ENCODE measurements at regions not wholly inside any gene's neighbourhood (a gene's known extent, or its start where the extent isn't known, plus 50 kb on each side); places are given as distances from the start of the nearest gene placed in this dataset.

DNA sequence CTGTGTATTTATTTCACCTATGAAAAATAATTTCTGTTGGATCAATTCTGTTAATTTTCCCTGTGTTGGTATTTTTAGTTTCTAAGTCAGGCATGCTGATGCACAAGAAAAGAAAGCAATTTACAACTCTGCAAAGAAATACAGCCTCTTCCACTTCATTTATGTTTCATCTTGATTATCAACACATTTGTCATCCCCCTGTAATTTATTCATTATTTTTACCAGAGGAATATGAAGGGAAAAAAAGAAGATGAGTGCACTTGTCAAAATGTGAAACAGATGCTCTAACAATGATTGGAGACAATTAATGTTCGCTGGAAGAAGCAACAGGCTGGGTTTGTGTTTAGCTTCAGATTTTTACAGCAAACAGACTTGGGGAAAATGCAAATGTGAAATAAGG is 958.5 kb upstream of the SEL1L start:
- H3K27ac Mint-ChIP-seq (ENCODE audit: low read depth, unreplicated experiment): no peak overlapping the region
- ChIA-PET CTCF (interaction anchor here (0.7 to 1.6 kb wide), 3 partner anchors 10 to 579 kb away, joined by 3 to 4 read pairs (median 3); no protein-coding TSS in a partner anchor), POLR2A (no interaction called here)
- H3K27me3 Mint-ChIP-seq (ENCODE audit: insufficient read depth, unreplicated experiment): no peaks in the 10 kb centered on the region
- TF ChIP-seq CTCF (IDR thresholded peaks at IDR 0.05; ENCODE audit: unreplicated experiment): no peak
- H3K4me1 Mint-ChIP-seq (ENCODE audit: insufficient read depth, unreplicated experiment): no peaks in the 10 kb centered on the region
- no peak for DNase-seq (ENCODE audit: unreplicated experiment)
- intact Hi-C loops (cut with micrococcal nuclease): no loop called here
- H3K36me3 Mint-ChIP-seq (ENCODE audit: insufficient read depth, unreplicated experiment): no peaks in the 10 kb centered on the region
- H3K4me3 Mint-ChIP-seq (ENCODE audit: unreplicated experiment): no peak overlapping the region
- peaks cover 9% of the 10 kb centered on the region for H3K9me3 Mint-ChIP-seq (ENCODE audit: unreplicated experiment)
- BruUV-seq (replicated peaks): no TSS peak

- BruUV-seq (replicated peaks): no TSS peak
- TF ChIP-seq CTCF (IDR thresholded peaks at IDR 0.05; ENCODE audit: unreplicated experiment): no peak
- Mint-ChIP-seq H3K4me1 (ENCODE audit: insufficient read depth, unreplicated experiment) (no peaks in the 10 kb centered on the region), H3K9me3 (ENCODE audit: unreplicated experiment) (no peaks in the 10 kb centered on the region), H3K36me3 (ENCODE audit: insufficient read depth, unreplicated experiment) (no peaks in the 10 kb centered on the region), H3K27me3 (ENCODE audit: insufficient read depth, unreplicated experiment) (no peaks in the 10 kb centered on the region), H3K4me3 (ENCODE audit: unreplicated experiment) (no peak overlapping the region), H3K27ac (ENCODE audit: low read depth, unreplicated experiment) (no peak overlapping the region)
- ChIA-PET CTCF (interaction anchor here (0.6 kb wide), 1 partner anchor 13 kb away, joined by 3 read pairs; no protein-coding TSS in a partner anchor), POLR2A (no interaction called here)
- intact Hi-C loops (cut with micrococcal nuclease): no loop called here
- DNase-seq (ENCODE audit: unreplicated experiment): no peak
Observed at GRCh38 chr14:82500222-82500621, 966.6 kb upstream of the SEL1L start.

DNA sequence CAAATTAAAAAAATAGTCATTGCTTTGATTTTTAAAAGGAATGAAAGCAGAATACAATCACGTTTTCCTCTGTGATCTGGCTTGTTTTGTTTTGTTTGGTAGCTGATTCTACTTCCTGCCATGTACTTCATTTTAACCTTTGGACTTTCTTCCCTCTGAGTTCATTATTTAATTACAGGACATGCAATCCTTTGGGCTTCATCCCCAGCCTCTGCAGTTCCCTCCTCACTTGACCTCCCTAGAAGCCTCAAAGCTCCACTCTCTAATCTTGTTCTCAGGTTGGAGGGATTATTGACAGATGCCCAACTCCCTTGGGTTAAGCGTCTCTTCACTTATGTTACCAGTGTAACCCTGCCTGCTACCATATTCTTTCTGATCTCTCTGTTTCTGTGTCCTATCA is 967.9 kb upstream of the SEL1L start:
- no peaks in the 10 kb centered on the region for H3K36me3 Mint-ChIP-seq (ENCODE audit: insufficient read depth, unreplicated experiment)
- ChIA-PET CTCF (interaction anchor here (1.4 kb wide), 1 partner anchor 9 kb away, joined by 4 read pairs; no protein-coding TSS in a partner anchor), POLR2A (no interaction called here)
- no peaks in the 10 kb centered on the region for H3K9me3 Mint-ChIP-seq (ENCODE audit: unreplicated experiment)
- no peaks in the 10 kb centered on the region for H3K4me1 Mint-ChIP-seq (ENCODE audit: insufficient read depth, unreplicated experiment)
- DNase-seq (ENCODE audit: unreplicated experiment): no peak
- H3K27me3 Mint-ChIP-seq (ENCODE audit: insufficient read depth, unreplicated experiment): no peaks in the 10 kb centered on the region
- TF ChIP-seq CTCF (IDR thresholded peaks at IDR 0.05; ENCODE audit: unreplicated experiment): no peak
- intact Hi-C loops (cut with micrococcal nuclease): no loop called here
- no peak overlapping the region for H3K4me3 Mint-ChIP-seq (ENCODE audit: unreplicated experiment)
- H3K27ac Mint-ChIP-seq (ENCODE audit: low read depth, unreplicated experiment): no peak overlapping the region
- no TSS peak for BruUV-seq (replicated peaks)

DNA sequence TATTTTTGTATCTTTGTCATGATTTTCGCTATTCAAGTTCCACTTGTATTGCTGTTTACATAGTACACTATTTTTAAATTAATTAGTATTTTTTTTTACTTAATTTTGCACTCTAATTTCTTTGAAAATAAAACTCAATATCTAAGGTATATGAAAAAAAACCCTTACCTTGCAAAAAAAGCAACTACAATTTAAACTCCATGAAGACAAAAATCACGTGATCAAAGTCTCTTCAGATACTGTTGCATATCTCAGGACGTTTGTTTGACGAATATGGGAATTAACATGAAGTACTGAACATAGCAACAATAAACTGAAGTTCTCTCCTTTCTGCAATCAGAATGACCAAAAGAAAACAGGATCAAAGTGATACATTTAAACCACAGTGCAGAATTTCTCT is 968.4 kb upstream of the SEL1L start:
- no peak for TF ChIP-seq CTCF (IDR thresholded peaks at IDR 0.05; ENCODE audit: unreplicated experiment)
- Mint-ChIP-seq H3K4me1 (ENCODE audit: insufficient read depth, unreplicated experiment) (no peaks in the 10 kb centered on the region), H3K36me3 (ENCODE audit: insufficient read depth, unreplicated experiment) (no peaks in the 10 kb centered on the region), H3K4me3 (ENCODE audit: unreplicated experiment) (no peak overlapping the region), H3K27ac (ENCODE audit: low read depth, unreplicated experiment) (no peak overlapping the region), H3K9me3 (ENCODE audit: unreplicated experiment) (no peaks in the 10 kb centered on the region), H3K27me3 (ENCODE audit: insufficient read depth, unreplicated experiment) (no peaks in the 10 kb centered on the region)
- DNase-seq (ENCODE audit: unreplicated experiment): no peak
- intact Hi-C loops (cut with micrococcal nuclease): no loop called here
- CTCF ChIA-PET: interaction anchor here (1.4 kb wide), 1 partner anchor 10 kb away, joined by 4 read pairs; no protein-coding TSS in a partner anchor
- BruUV-seq (replicated peaks): no TSS peak
- POLR2A ChIA-PET: no interaction called here
